ENCODE measurements at regions not wholly inside any gene's neighbourhood (a gene's known extent, or its start where the extent isn't known, plus 50 kb on each side); places are given as distances from the start of the nearest gene placed in this dataset.

DNA sequence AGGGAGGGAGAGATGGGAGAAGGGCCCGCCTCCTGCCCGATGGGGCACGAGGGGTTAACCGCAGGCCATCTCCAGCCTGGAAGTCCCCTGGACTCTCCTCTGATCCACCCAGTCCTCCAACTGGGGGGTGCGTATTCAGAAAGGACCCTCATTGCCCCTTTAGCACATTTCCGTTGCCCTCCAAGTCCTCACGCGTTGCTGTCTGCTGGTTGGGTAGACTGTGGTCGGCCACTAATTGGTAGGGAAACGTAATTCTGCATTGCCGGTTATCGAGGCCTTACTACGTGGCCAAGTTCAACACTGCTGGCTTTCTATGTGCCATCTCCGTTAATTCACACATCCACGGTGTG is 103.4 kb downstream of the FOXL1 start:
- Histone ChIP-seq H3K4me1 (ENCODE audit: low read length) (no peaks in the 10 kb centered on the region), H3K9me3 (replicated peaks; ENCODE audit: insufficient read depth, low read length) (no peaks in the 10 kb centered on the region), H2AFZ (ENCODE audit: low read length) (no peak overlapping the region), H3K9me2 (replicated peaks; ENCODE audit: insufficient read depth, low read length) (no peaks in the 10 kb centered on the region), H4K20me1 (ENCODE audit: insufficient read depth, low read length) (no peaks in the 10 kb centered on the region), H3K27me3 (replicated peaks; ENCODE audit: insufficient read depth, low read length) (peaks cover 25% of the 10 kb centered on the region), H3K4me3 (ENCODE audit: low read length) (no peak overlapping the region), H3K4me2 (ENCODE audit: low read depth, low read length) (no peak overlapping the region), H3F3A (ENCODE audit: insufficient read depth, low read length) (no peaks in the 10 kb centered on the region), H3K27ac (ENCODE audit: low read length) (no peak overlapping the region), H3K79me2 (ENCODE audit: low read length) (no peaks in the 10 kb centered on the region), H3K36me3 (replicated peaks; ENCODE audit: insufficient read depth, low read length) (no peaks in the 10 kb centered on the region), H3K9ac (ENCODE audit: low read length) (no peak overlapping the region)
- no peak for DNase-seq
- TF ChIP-seq EZH2 (optimal IDR thresholded peaks at IDR 0.05; ENCODE audit: low read depth, low read length) (no peak), EZH2phosphoT487 (IDR thresholded peaks at IDR 0.05; ENCODE audit: low read length) (no peak), CTCF (IDR thresholded peaks at IDR 0.05; ENCODE audit: low read length) (no peak)

DNA sequence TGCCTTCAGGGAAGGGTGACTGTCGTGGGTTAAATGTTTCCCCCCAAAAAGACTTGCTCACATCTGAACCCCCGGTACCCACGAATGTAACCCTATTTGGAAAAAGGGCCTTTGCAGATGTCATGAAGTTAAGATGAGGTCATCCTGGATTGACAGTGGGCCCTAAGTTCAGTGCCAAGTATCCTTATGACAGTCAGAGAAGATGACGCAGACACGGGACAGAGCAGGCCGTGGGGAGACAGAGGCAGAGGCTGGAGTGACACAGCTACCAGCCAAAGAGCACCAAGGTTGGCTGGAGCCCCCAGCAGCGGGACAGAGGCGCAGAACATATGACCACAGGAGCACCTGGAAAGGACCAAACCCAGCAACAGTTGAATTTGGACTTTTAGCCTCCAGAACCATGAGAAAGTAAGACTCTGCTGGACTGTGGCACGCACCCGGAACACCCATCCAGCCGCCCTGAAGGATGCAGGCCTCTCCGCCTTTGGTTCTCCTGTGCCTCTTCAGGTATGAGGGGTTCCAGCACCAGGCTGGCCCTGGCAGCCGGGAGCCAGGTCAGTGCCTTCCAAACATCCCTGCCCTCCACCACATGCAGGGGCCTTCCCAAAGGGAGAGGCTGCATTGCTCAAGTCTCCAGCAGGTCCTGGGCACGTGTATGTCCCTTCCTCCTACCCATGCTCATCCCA is 104.0 kb downstream of the FOXL1 start:
- no peak overlapping the region for H3K9ac ChIP-seq (ENCODE audit: low read length)
- no peaks in the 10 kb centered on the region for H4K20me1 ChIP-seq (ENCODE audit: insufficient read depth, low read length)
- no peaks in the 10 kb centered on the region for H3K4me1 ChIP-seq (ENCODE audit: low read length)
- DNase-seq: no peak
- no peak overlapping the region for H3K4me2 ChIP-seq (ENCODE audit: low read depth, low read length)
- TF ChIP-seq EZH2 (optimal IDR thresholded peaks at IDR 0.05; ENCODE audit: low read depth, low read length) (no peak), CTCF (IDR thresholded peaks at IDR 0.05; ENCODE audit: low read length) (no peak), EZH2phosphoT487 (IDR thresholded peaks at IDR 0.05; ENCODE audit: low read length) (no peak)
- H2AFZ ChIP-seq (ENCODE audit: low read length): no peak overlapping the region
- H3K27me3 ChIP-seq (replicated peaks; ENCODE audit: insufficient read depth, low read length): peaks cover 25% of the 10 kb centered on the region
- H3K9me2 ChIP-seq (replicated peaks; ENCODE audit: insufficient read depth, low read length): no peaks in the 10 kb centered on the region
- no peaks in the 10 kb centered on the region for H3K9me3 ChIP-seq (replicated peaks; ENCODE audit: insufficient read depth, low read length)
- H3F3A ChIP-seq (ENCODE audit: insufficient read depth, low read length): no peaks in the 10 kb centered on the region
- no peaks in the 10 kb centered on the region for H3K79me2 ChIP-seq (ENCODE audit: low read length)
- H3K27ac ChIP-seq (ENCODE audit: low read length): no peak overlapping the region
- H3K36me3 ChIP-seq (replicated peaks; ENCODE audit: insufficient read depth, low read length): no peaks in the 10 kb centered on the region
- no peak overlapping the region for H3K4me3 ChIP-seq (ENCODE audit: low read length)

- Histone ChIP-seq H3K9me3 (replicated peaks; ENCODE audit: insufficient read depth, low read length) (no peaks in the 10 kb centered on the region), H3K79me2 (ENCODE audit: low read length) (no peaks in the 10 kb centered on the region), H3K9me2 (replicated peaks; ENCODE audit: insufficient read depth, low read length) (no peaks in the 10 kb centered on the region), H3K4me3 (ENCODE audit: low read length) (no peak overlapping the region), H4K20me1 (ENCODE audit: insufficient read depth, low read length) (no peaks in the 10 kb centered on the region), H3K9ac (ENCODE audit: low read length) (no peak overlapping the region), H3K36me3 (replicated peaks; ENCODE audit: insufficient read depth, low read length) (no peaks in the 10 kb centered on the region), H3K27me3 (replicated peaks; ENCODE audit: insufficient read depth, low read length) (peaks cover 25% of the 10 kb centered on the region), H3F3A (ENCODE audit: insufficient read depth, low read length) (no peaks in the 10 kb centered on the region), H3K27ac (ENCODE audit: low read length) (no peak overlapping the region), H2AFZ (ENCODE audit: low read length) (no peak overlapping the region), H3K4me1 (ENCODE audit: low read length) (no peaks in the 10 kb centered on the region), H3K4me2 (ENCODE audit: low read depth, low read length) (no peak overlapping the region)
- TF ChIP-seq EZH2phosphoT487 (IDR thresholded peaks at IDR 0.05; ENCODE audit: low read length): no peak
- no peak for TF ChIP-seq EZH2 (optimal IDR thresholded peaks at IDR 0.05; ENCODE audit: low read depth, low read length)
- DNase-seq: no peak
Measured at GRCh38 chr16:86683441-86684194, 105.3 kb downstream of the FOXL1 start.

- Histone ChIP-seq H3K4me1 (ENCODE audit: low read length) (no peaks in the 10 kb centered on the region), H3K9me2 (replicated peaks; ENCODE audit: insufficient read depth, low read length) (no peaks in the 10 kb centered on the region), H3K27ac (ENCODE audit: low read length) (no peak overlapping the region), H2AFZ (ENCODE audit: low read length) (no peak overlapping the region), H3K9ac (ENCODE audit: low read length) (no peak overlapping the region), H3F3A (ENCODE audit: insufficient read depth, low read length) (no peaks in the 10 kb centered on the region), H3K4me2 (ENCODE audit: low read depth, low read length) (no peak overlapping the region), H3K27me3 (replicated peaks; ENCODE audit: insufficient read depth, low read length) (peaks cover 24% of the 10 kb centered on the region), H3K9me3 (replicated peaks; ENCODE audit: insufficient read depth, low read length) (no peaks in the 10 kb centered on the region), H4K20me1 (ENCODE audit: insufficient read depth, low read length) (no peaks in the 10 kb centered on the region), H3K79me2 (ENCODE audit: low read length) (no peaks in the 10 kb centered on the region), H3K4me3 (ENCODE audit: low read length) (no peak overlapping the region), H3K36me3 (replicated peaks; ENCODE audit: insufficient read depth, low read length) (no peaks in the 10 kb centered on the region)
- DNase-seq: no peak
- no peak for TF ChIP-seq CTCF (IDR thresholded peaks at IDR 0.05; ENCODE audit: low read length)
- TF ChIP-seq EZH2phosphoT487 (IDR thresholded peaks at IDR 0.05; ENCODE audit: low read length): no peak
- no peak for TF ChIP-seq EZH2 (optimal IDR thresholded peaks at IDR 0.05; ENCODE audit: low read depth, low read length)
Measured at GRCh38 chr16:86685076-86685475, 106.7 kb downstream of the FOXL1 start.
